ENCODE measurements at regions not wholly inside any gene's neighbourhood (a gene's known extent, or its start where the extent isn't known, plus 50 kb on each side); places are given as distances from the start of the nearest gene placed in this dataset.

- no peak for TF ChIP-seq CTCF (conservative IDR thresholded peaks at IDR 0.05 in 1 of 2, IDR thresholded peaks at IDR 0.05 in 1 of 2; ENCODE audit: extremely low read depth in 1 of 2, insufficient read depth in 1 of 2, low read depth in 1 of 2, low read length in 2 of 2)
- TF ChIP-seq EZH2 (IDR thresholded peaks at IDR 0.05; ENCODE audit: borderline replicate concordance, low read length): no peak
Observed at GRCh38 chr5:117327511-117327910, 752.9 kb upstream of the SEMA6A start.

Data from mammary epithelial cell (primary cell).